Activated CD4-positive, CD25-positive, alpha-beta regulatory T cell (primary cell): ENCODE measurements at regions not wholly inside any gene's neighbourhood (a gene's known extent, or its start where the extent isn't known, plus 50 kb on each side); places are given as distances from the start of the nearest gene placed in this dataset.
"Not testable (repeated sequence)": the region's sequence is repeated elsewhere in the genome, so short reads cannot be mapped to it uniquely, and the experiment has no call there.

Experiments
- DNase-seq, 4 experiments: peaks; one replicate each; lab custom pipeline; 2025; lab: John Stamatoyannopoulos, UW

GRCh38 chr3:150242220-150242936 lies 165.7 kb upstream of the TSC22D2 start:
- no peak for DNase-seq

- no peak for DNase-seq
Measured at GRCh38 chr3:150240891-150241290, 167.2 kb upstream of the TSC22D2 start.

GRCh38 chr3:150239766-150240165 lies 168.3 kb upstream of the TSC22D2 start:
- DNase-seq = no peak

GRCh38 chr3:150238995-150239619 lies 169.0 kb upstream of the TSC22D2 start:
- no peak for DNase-seq

GRCh38 chr3:150238048-150238802 lies 169.9 kb upstream of the TSC22D2 start:
- DNase-seq = no peak

- DNase-seq = no peak
Measured at GRCh38 chr3:150237490-150237889, 170.6 kb upstream of the TSC22D2 start.

- no peak for DNase-seq
Measured at GRCh38 chr3:150236316-150237082, 171.6 kb upstream of the TSC22D2 start.

- DNase-seq = no peak
Measured at GRCh38 chr3:150235799-150236198, 172.3 kb upstream of the TSC22D2 start.

GRCh38 chr3:150232992-150233451 lies 175.1 kb upstream of the TSC22D2 start:
- DNase-seq = no peak

GRCh38 chr3:150230037-150230436 lies 178.1 kb upstream of the TSC22D2 start:
- DNase-seq = no peak

- not testable (repeated sequence) for DNase-seq
Measured at GRCh38 chr3:150228626-150229025, 179.5 kb upstream of the TSC22D2 start.

- peak in 1 of 4 experiments; percentile 3 for DNase-seq
Measured at GRCh38 chr3:150227839-150228238, 180.3 kb upstream of the TSC22D2 start.

- DNase-seq = no peak
Measured at GRCh38 chr3:150225986-150226385, 182.1 kb upstream of the TSC22D2 start.

GRCh38 chr3:150223558-150223957 lies 184.5 kb upstream of the TSC22D2 start:
- no peak for DNase-seq

- DNase-seq = no peak
Measured at GRCh38 chr3:150222691-150223489, 185.2 kb upstream of the TSC22D2 start.

- DNase-seq = no peak
Measured at GRCh38 chr3:150221904-150222523, 186.1 kb upstream of the TSC22D2 start.

GRCh38 chr3:150220799-150221198 lies 187.3 kb upstream of the TSC22D2 start:
- no peak for DNase-seq

- DNase-seq = no peak
Measured at GRCh38 chr3:150220041-150220440, 188.1 kb upstream of the TSC22D2 start.

- DNase-seq = no peak
Measured at GRCh38 chr3:150218841-150219240, 189.3 kb upstream of the TSC22D2 start.

- no peak for DNase-seq
Measured at GRCh38 chr3:150218236-150218635, 189.9 kb upstream of the TSC22D2 start.

- no peak for DNase-seq
Measured at GRCh38 chr3:150217691-150218090, 190.4 kb upstream of the TSC22D2 start.
